Fibroblast of mammary gland (primary cell): ENCODE measurements at regions not wholly inside any gene's neighbourhood (a gene's known extent, or its start where the extent isn't known, plus 50 kb on each side); places are given as distances from the start of the nearest gene placed in this dataset.

Source experiments
- DNase-seq: peaks from one replicate; pipeline ENCODE4 v3.0.0-alpha.2; 2010; ENCODE audit warnings: low read depth
- H3K4me3 ChIP-seq: 2 replicates; pipeline ENCODE4 v1.5.1; 2011; ENCODE audit warnings: low read depth, mild to moderate bottlenecking, low read length, moderate library complexity; ENCODE audit not compliant: control insufficient read depth
- TF ChIP-seq, protein P1 (sequence below): conservative IDR thresholded peaks from 2 replicates; pipeline ENCODE4 v1.5.1; 2011; ENCODE audit warnings: low read depth, low read length, inconsistent platforms; ENCODE audit not compliant: control insufficient read depth, insufficient read depth

DNA sequence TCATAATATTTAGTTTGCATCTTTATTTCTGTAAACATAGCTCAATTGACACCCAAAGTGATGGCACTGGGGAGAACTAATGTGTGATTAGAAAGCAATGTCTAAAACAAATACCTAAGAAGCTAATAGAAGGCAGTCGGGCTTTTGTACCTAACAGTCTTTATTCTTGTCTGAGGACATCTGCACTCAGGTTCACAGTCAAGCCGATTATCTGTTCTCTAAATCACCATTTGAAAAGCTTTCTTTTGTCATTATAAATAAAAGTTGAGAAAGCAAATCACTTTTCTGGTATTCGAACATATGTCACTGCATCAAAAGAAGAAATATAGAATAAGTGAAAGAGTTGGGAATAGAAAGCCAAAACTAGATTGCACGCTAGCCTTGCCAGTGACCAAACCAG is 2037.9 kb upstream of the TENM3 start:
- TF ChIP-seq, protein P1, sequence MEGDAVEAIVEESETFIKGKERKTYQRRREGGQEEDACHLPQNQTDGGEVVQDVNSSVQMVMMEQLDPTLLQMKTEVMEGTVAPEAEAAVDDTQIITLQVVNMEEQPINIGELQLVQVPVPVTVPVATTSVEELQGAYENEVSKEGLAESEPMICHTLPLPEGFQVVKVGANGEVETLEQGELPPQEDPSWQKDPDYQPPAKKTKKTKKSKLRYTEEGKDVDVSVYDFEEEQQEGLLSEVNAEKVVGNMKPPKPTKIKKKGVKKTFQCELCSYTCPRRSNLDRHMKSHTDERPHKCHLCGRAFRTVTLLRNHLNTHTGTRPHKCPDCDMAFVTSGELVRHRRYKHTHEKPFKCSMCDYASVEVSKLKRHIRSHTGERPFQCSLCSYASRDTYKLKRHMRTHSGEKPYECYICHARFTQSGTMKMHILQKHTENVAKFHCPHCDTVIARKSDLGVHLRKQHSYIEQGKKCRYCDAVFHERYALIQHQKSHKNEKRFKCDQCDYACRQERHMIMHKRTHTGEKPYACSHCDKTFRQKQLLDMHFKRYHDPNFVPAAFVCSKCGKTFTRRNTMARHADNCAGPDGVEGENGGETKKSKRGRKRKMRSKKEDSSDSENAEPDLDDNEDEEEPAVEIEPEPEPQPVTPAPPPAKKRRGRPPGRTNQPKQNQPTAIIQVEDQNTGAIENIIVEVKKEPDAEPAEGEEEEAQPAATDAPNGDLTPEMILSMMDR, result no peak
- no peak for DNase-seq
- H3K4me3 ChIP-seq, result no peak overlapping the region

DNA sequence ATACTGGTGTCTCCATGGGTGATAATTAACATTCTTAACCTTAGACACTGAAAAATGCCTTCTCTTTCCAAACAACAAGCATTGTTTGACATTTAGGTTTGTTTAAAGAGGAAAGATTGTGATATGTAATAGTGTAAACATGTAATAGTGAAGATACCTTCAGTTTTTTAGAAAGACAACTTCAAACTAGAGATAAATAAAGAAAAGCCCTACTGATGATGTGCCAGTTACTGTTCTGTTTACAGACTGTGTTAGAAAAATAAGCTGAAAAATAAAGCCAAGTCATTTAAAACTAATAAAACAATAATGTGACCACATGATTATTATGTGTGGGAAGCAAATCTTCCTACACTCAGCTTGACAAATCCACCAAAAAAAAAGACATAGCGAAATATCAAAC is 2035.3 kb upstream of the TENM3 start:
- H3K4me3 ChIP-seq, result no peak overlapping the region
- TF ChIP-seq, protein P1, result no peak
- no peak for DNase-seq

DNA sequence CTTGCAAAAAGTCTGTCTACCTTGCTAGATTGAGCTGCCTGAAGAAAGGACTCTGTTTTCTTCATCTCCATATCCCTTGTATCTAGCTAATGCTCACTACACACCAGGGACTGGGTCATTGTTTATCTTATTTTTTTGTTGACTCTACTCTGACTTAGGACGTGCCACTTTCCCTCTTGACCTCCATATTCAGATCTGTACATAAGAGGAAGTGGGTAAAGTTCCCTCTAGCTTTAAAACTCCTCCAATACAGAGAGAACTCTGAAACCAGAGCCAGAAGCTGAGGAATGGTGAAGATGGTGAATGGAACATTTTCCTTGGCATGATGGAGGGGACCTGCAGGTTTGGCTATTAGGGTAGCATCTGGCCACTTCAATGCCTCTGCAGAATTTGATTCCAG is 2026.1 kb upstream of the TENM3 start:
- no peak overlapping the region for H3K4me3 ChIP-seq
- DNase-seq, result no peak
- TF ChIP-seq, protein P1, result no peak

DNA sequence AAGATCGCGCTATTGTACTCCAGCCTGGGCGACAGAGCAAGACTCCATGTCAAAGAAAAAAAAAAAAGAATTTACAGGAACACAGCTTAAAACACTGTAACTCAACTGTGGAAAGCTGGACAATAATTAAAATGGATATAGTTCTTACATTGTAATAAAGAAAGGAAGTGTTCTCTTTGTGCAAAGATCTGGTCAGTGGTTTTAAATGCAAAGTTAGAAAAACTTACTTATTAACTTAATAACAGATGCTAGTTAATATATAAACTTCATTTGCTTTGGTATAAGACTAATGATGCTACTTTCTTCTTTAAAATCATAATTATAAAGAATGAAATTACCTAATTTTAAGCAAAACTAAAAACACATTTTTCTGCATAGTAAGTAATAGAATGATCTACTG is 2024.1 kb upstream of the TENM3 start:
- H3K4me3 ChIP-seq, result no peak overlapping the region
- TF ChIP-seq, protein P1, result no peak
- no peak for DNase-seq

DNA sequence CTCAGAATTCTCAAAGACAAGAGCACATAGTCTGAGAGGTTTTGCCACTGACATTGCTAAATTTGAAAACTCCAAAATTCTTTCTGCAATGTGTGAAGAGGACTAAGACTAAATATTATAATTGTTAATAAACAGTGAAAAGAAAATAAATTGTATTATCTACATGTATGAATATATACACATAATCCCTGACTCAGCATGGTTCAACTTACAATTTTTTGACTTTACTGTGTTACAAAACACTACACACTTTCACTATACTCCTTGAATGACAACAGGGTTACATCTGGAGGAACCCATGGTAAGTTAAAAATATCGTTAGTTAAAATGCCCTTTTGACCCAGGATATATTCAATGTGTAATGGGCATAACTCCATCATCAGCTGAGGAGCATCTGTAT is 2017.2 kb upstream of the TENM3 start:
- no peak for DNase-seq
- TF ChIP-seq, protein P1, result no peak
- H3K4me3 ChIP-seq, result no peak overlapping the region

DNA sequence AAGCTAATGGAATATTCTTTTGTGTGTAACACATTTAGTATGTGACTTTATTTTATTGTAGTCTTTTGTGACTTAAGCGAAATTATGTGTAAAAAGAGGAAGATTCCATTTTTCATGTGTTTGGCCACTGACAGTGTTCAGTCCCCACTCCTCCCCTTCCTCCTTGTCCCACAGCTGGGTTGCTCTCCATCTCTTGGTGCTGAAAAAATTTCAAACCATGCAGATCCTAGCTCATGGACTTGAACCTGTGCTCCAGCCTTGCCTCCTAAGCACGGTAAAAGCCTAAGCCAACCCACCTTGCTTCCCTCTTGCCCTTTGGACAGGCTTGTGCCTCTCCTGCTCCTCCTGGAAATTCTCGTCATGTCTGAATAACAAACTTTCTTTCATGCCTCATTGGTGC is 2008.5 kb upstream of the TENM3 start:
- TF ChIP-seq, protein P1, result no peak
- H3K4me3 ChIP-seq, result no peak overlapping the region
- DNase-seq, result no peak

DNA sequence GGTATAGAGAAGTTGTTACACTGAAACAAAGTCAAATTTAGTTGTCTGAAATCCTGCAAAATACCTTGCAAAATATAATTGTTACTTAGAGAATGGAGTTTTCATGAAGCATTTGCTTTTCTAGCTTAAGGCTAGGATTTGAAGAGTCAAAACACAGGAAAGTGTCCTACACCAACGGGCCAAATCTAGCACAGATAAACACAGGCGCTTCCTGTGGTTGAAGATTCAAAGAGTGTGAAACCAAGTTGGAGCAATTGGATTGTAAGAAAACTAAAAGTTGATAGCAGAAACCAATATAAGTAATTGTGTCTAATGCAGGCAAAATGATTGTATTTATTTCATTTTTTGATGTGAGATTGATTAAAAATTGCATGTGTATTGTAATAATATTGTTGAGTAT is 2002.5 kb upstream of the TENM3 start:
- TF ChIP-seq, protein P1, result no peak
- H3K4me3 ChIP-seq, result no peak overlapping the region
- no peak for DNase-seq
